ENCODE measurements at regions not wholly inside any gene's neighbourhood (a gene's known extent, or its start where the extent isn't known, plus 50 kb on each side); places are given as distances from the start of the nearest gene placed in this dataset.

GRCh38 chr2:173808718-173809117 is 156.5 kb downstream of the SP3 start:
- H3K27me3 ChIP-seq: peaks cover 17% of the 10 kb centered on the region
- H3K36me3 ChIP-seq: no peaks in the 10 kb centered on the region
- H3K9me3 ChIP-seq: no peaks in the 10 kb centered on the region
- H3K4me1 ChIP-seq (ENCODE audit: control insufficient read depth in 1 of 2, insufficient read depth in 1 of 2, low read depth in 1 of 2, low read length in 1 of 2): no peaks in the 10 kb centered on the region
- no peak overlapping the region for H3K4me3 ChIP-seq (ENCODE audit: low read depth in 1 of 2, low read length in 1 of 2)
- H3K27ac ChIP-seq: no peak overlapping the region
- TF ChIP-seq, protein P1, sequence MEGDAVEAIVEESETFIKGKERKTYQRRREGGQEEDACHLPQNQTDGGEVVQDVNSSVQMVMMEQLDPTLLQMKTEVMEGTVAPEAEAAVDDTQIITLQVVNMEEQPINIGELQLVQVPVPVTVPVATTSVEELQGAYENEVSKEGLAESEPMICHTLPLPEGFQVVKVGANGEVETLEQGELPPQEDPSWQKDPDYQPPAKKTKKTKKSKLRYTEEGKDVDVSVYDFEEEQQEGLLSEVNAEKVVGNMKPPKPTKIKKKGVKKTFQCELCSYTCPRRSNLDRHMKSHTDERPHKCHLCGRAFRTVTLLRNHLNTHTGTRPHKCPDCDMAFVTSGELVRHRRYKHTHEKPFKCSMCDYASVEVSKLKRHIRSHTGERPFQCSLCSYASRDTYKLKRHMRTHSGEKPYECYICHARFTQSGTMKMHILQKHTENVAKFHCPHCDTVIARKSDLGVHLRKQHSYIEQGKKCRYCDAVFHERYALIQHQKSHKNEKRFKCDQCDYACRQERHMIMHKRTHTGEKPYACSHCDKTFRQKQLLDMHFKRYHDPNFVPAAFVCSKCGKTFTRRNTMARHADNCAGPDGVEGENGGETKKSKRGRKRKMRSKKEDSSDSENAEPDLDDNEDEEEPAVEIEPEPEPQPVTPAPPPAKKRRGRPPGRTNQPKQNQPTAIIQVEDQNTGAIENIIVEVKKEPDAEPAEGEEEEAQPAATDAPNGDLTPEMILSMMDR (IDR thresholded peaks at IDR 0.05): no peak

- TF ChIP-seq, protein P1 (IDR thresholded peaks at IDR 0.05): no peak
- H3K27ac ChIP-seq: no peak overlapping the region
- H3K9me3 ChIP-seq: no peaks in the 10 kb centered on the region
- no peak overlapping the region for H3K4me3 ChIP-seq (ENCODE audit: low read depth in 1 of 2, low read length in 1 of 2)
- H3K4me1 ChIP-seq (ENCODE audit: control insufficient read depth in 1 of 2, insufficient read depth in 1 of 2, low read depth in 1 of 2, low read length in 1 of 2): no peaks in the 10 kb centered on the region
- H3K27me3 ChIP-seq: peaks cover 19% of the 10 kb centered on the region
- no peaks in the 10 kb centered on the region for H3K36me3 ChIP-seq
Observed at GRCh38 chr2:173812321-173812720, 152.9 kb downstream of the SP3 start.

GRCh38 chr2:173814306-173814705 is 150.9 kb downstream of the SP3 start:
- peaks cover 19% of the 10 kb centered on the region for H3K27me3 ChIP-seq

DNA sequence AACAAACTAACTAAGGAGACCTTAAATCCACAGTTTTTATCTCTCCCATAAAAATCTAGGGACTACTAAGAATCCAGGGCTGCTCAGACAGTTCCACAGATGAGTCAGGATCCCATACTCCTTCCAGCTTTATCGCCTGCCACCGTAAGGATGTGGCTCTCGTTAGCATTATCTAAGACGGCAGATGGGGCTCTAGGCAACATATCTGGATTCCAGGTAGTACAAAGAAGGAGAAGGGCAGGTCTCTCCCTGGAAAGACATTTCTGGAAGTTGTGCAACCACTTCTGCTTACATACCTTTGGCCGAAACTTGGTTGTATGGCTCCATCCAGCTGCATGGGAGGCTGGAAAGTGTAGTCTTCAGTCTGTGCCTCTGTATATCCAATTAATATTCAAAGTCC is 149.4 kb downstream of the SP3 start:
- Histone ChIP-seq H3K27me3 (peaks cover 19% of the 10 kb centered on the region), H3K9me3 (no peaks in the 10 kb centered on the region), H3K4me1 (ENCODE audit: control insufficient read depth in 1 of 2, insufficient read depth in 1 of 2, low read depth in 1 of 2, low read length in 1 of 2) (peaks cover 23 to 25% of the 10 kb centered on the region in 2 experiments), H3K27ac (no peak overlapping the region), H3K36me3 (no peaks in the 10 kb centered on the region), H3K4me3 (ENCODE audit: low read depth in 1 of 2, low read length in 1 of 2) (no peak overlapping the region)
- TF ChIP-seq, protein P1 (IDR thresholded peaks at IDR 0.05): no peak

More at GRCh38 chr2:173814306-173814705, 150.9 kb downstream of the SP3 start:
- TF ChIP-seq, protein P1 (IDR thresholded peaks at IDR 0.05): no peak
- Histone ChIP-seq H3K4me3 (ENCODE audit: low read depth in 1 of 2, low read length in 1 of 2) (no peak overlapping the region), H3K9me3 (no peaks in the 10 kb centered on the region), H3K4me1 (ENCODE audit: control insufficient read depth in 1 of 2, insufficient read depth in 1 of 2, low read depth in 1 of 2, low read length in 1 of 2) (peaks cover 8 to 10% of the 10 kb centered on the region in 2 experiments), H3K27ac (no peak overlapping the region), H3K36me3 (no peaks in the 10 kb centered on the region)

DNA sequence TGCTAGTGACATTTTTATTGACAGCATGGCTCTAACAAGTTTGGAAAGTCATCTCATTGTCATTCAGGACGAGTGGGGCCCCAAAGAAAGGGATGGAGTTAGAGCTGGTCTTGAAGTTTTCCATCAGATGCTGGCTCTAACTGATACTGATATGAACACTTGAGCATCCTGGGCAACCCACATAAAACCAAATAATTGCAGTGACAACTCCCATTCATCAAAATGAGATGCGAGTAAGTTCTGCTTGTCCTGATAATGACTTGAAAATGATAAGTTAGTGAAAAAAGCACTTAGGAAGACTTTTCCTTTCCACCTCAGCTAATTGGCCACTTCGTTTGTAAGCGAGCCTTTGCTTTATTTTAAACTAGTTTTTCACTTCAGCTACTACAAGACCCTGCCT is 147.6 kb downstream of the SP3 start:
- no peak overlapping the region for H3K4me3 ChIP-seq (ENCODE audit: low read depth in 1 of 2, low read length in 1 of 2)
- no peak overlapping the region for H3K27ac ChIP-seq
- TF ChIP-seq, protein P1 (IDR thresholded peaks at IDR 0.05): no peak
- H3K36me3 ChIP-seq: no peaks in the 10 kb centered on the region
- no peaks in the 10 kb centered on the region for H3K9me3 ChIP-seq
- H3K4me1 ChIP-seq (ENCODE audit: control insufficient read depth in 1 of 2, insufficient read depth in 1 of 2, low read depth in 1 of 2, low read length in 1 of 2): peaks cover 28% of the 10 kb centered on the region in 2 experiments
- peaks cover 17% of the 10 kb centered on the region for H3K27me3 ChIP-seq

GRCh38 chr2:173818285-173818684 is 146.9 kb downstream of the SP3 start:
- Histone ChIP-seq H3K9me3 (no peaks in the 10 kb centered on the region), H3K36me3 (no peaks in the 10 kb centered on the region), H3K27ac (no peak overlapping the region), H3K4me3 (ENCODE audit: low read depth in 1 of 2, low read length in 1 of 2) (no peak overlapping the region), H3K27me3 (peaks cover 10% of the 10 kb centered on the region), H3K4me1 (ENCODE audit: control insufficient read depth in 1 of 2, insufficient read depth in 1 of 2, low read depth in 1 of 2, low read length in 1 of 2) (peaks cover 28% of the 10 kb centered on the region in 2 experiments)
- TF ChIP-seq, protein P1 (IDR thresholded peaks at IDR 0.05): no peak
